T47D (cell line): ENCODE measurements at regions not wholly inside any gene's neighbourhood (a gene's known extent, or its start where the extent isn't known, plus 50 kb on each side); places are given as distances from the start of the nearest gene placed in this dataset.
A peak's percentile ranks its signal among the peaks of the same experiment; 100 is the strongest.

Source experiments
- DNase-seq, 2 experiments: peaks; one replicate each; pipeline versions ENCODE4 v3.0.0 to v3.0.0-alpha.2; 2011 to 2012; ENCODE audit warnings: low read depth in 1 of 2, low spot score in 1 of 2
- JUND ChIP-seq: IDR thresholded peaks from 2 replicates; pipeline ENCODE4 v1.6.1; 2012; ENCODE audit warnings: low read depth
- in situ Hi-C: cut with HindIII; loops from 2 replicates; pipeline ENCODE4 v1.10.0; 2016; ENCODE audit warnings: low sequenced_read_pairs, low pct_unique_long_range_greater_than_20kb

- TF ChIP-seq JUND, result no peak
- peak in 1 of 2 experiments; percentile 28 for DNase-seq
These were observed 108.1 kb downstream of the DHX15 start for GRCh38 chr4:24476282-24476681.

GRCh38 chr4:24475756-24476155 is 108.6 kb downstream of the DHX15 start:
- DNase-seq, result no peak
- no peak for TF ChIP-seq JUND
- in situ Hi-C loops, result no loop called here

More at GRCh38 chr4:24476282-24476681, 108.1 kb downstream of the DHX15 start:
- in situ Hi-C loops, result no loop called here

- DNase-seq, result peak; percentile 51 to 61
- in situ Hi-C loops, result no loop called here
- no peak for TF ChIP-seq JUND
These were observed 111.0 kb downstream of the DHX15 start for GRCh38 chr4:24473309-24473721.

GRCh38 chr4:24472514-24473308 is 111.6 kb downstream of the DHX15 start:
- in situ Hi-C loops, result no loop called here
- peak; percentile 87 to 90 for DNase-seq
- no peak for TF ChIP-seq JUND

- in situ Hi-C loops, result no loop called here
- no peak for TF ChIP-seq JUND
- DNase-seq, result no peak
These were observed 112.2 kb downstream of the DHX15 start for GRCh38 chr4:24472161-24472510.

- peak in 1 of 2 experiments; percentile 41 for DNase-seq
- in situ Hi-C loops, result no loop called here
- TF ChIP-seq JUND, result no peak
These were observed 112.7 kb downstream of the DHX15 start for GRCh38 chr4:24471486-24472160.

GRCh38 chr4:24470666-24471485 is 113.5 kb downstream of the DHX15 start:
- peak; percentile 30 to 47 for DNase-seq
- TF ChIP-seq JUND, result no peak
- in situ Hi-C loops, result no loop called here

- no peak for DNase-seq
- TF ChIP-seq JUND, result no peak
- in situ Hi-C loops, result no loop called here
These were observed 116.3 kb downstream of the DHX15 start for GRCh38 chr4:24468071-24468470.

GRCh38 chr4:24464566-24464965 is 119.8 kb downstream of the DHX15 start:
- TF ChIP-seq JUND, result no peak
- DNase-seq, result no peak
- in situ Hi-C loops, result no loop called here

- in situ Hi-C loops, result no loop called here
- TF ChIP-seq JUND, result no peak
- DNase-seq, result no peak
These were observed 127.9 kb downstream of the DHX15 start for GRCh38 chr4:24456431-24456830.

- TF ChIP-seq JUND, result no peak
- in situ Hi-C loops, result no loop called here
These were observed 130.4 kb downstream of the DHX15 start for GRCh38 chr4:24453951-24454350.

GRCh38 chr4:24451870-24452269 is 132.5 kb downstream of the DHX15 start:
- in situ Hi-C loops, result no loop called here
- TF ChIP-seq JUND, result no peak
- no peak for DNase-seq

More at GRCh38 chr4:24453951-24454350, 130.4 kb downstream of the DHX15 start:
- no peak for DNase-seq

GRCh38 chr4:24443200-24443599 is 141.2 kb downstream of the DHX15 start:
- in situ Hi-C loops, result no loop called here
- no peak for DNase-seq
- TF ChIP-seq JUND, result no peak
